ENCODE measurements at regions not wholly inside any gene's neighbourhood (a gene's known extent, or its start where the extent isn't known, plus 50 kb on each side); places are given as distances from the start of the nearest gene placed in this dataset.

DNA sequence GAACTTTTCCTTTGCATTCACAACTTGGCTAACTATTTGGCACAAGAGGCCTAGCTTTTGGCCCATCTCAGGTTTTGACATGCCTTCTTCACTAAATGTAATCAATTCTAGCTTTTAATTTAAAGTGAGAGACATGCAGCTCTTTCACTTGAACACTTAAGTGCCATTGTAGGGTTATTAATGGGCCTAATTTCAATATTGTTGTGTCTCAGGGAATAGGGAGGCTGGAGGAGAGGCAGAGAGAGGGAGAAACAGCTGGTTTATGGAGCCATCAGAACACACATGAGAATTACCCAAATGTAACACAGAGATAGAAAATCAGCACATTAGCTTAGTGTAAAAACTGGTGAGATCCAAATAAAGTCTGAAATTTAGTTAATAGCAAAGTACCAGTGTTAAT is 157.4 kb downstream of the RPAP3 start:
- H3K14ac ChIP-seq (ENCODE audit: low read length in 2 of 2), result no peak overlapping the region
- H2AK5ac ChIP-seq (ENCODE audit: low read length, severe bottlenecking), result no peak overlapping the region
- H4K8ac ChIP-seq (ENCODE audit: low read length), result no peak overlapping the region

DNA sequence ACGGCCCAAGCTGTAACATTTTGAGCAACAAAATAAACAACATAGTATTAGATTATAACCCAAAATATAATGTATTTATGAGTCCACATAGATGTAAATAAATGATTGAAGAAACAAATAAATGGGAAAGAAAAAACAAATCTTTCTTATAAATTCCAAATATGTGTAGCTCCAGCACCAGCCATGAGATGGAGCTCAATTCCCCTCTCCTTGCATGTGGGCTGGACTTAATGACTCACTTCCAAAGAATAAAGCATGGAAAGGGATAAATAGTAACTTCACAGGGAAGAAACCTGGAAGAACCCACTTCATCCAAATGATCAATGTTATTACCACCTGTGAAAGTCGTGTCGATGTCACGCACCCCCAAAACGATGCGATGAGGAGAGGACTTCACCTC is 158.8 kb downstream of the RPAP3 start:
- WGBS, result 98% methylated on average over 5 of the region's 6 CpGs
- no peak overlapping the region for H3K23ac ChIP-seq (ENCODE audit: low read length in 2 of 2)
- no peak overlapping the region for H2AFZ ChIP-seq (ENCODE audit: low read depth, low read length)
- no peak overlapping the region for H3K27ac ChIP-seq (ENCODE audit: low read length, poor library complexity, severe bottlenecking)
- H2BK15ac ChIP-seq (ENCODE audit: low read depth, poor library complexity, severe bottlenecking), result no peak overlapping the region
- no peak overlapping the region for H2AK5ac ChIP-seq (ENCODE audit: low read length, severe bottlenecking)
- no peaks in the 10 kb centered on the region for H3K9me3 ChIP-seq (ENCODE audit: control insufficient read depth, low read length)
- no peak overlapping the region for H3K4ac ChIP-seq (ENCODE audit: low read depth in 1 of 2, low read length in 2 of 2)
- no peak overlapping the region for H3K18ac ChIP-seq (ENCODE audit: low read depth in 1 of 2, low read length in 2 of 2)
- H3K27me3 ChIP-seq (ENCODE audit: control insufficient read depth in 1 of 2, insufficient read depth in 1 of 2, low read length in 2 of 2), result peaks cover 6 to 15% of the 10 kb centered on the region in 2 experiments
- no peak overlapping the region for H4K8ac ChIP-seq (ENCODE audit: low read length)
- no peaks in the 10 kb centered on the region for H3K79me1 ChIP-seq (replicated peaks; ENCODE audit: low read length, poor library complexity, severe bottlenecking)
- H3K9ac ChIP-seq (ENCODE audit: low read length), result no peak overlapping the region
- H3K4me2 ChIP-seq (ENCODE audit: low read length, poor library complexity, severe bottlenecking), result no peak overlapping the region
- DNase-seq, result peak; percentile 51
- no peak overlapping the region for H3K14ac ChIP-seq (ENCODE audit: low read length in 2 of 2)
- H3K4me1 ChIP-seq (ENCODE audit: control insufficient read depth, insufficient read depth, low read depth, low read length), result no peaks in the 10 kb centered on the region
- H2BK120ac ChIP-seq (ENCODE audit: low read depth, low read length), result no peak overlapping the region
- no peak overlapping the region for H2BK12ac ChIP-seq (ENCODE audit: low read length in 2 of 2)
- H3K36me3 ChIP-seq (ENCODE audit: control insufficient read depth in 1 of 2, insufficient read depth in 2 of 2, low read depth in 1 of 2, low read length in 2 of 2), result no peaks in the 10 kb centered on the region
- H3K4me3 ChIP-seq (ENCODE audit: insufficient read depth in 1 of 2, low read depth in 1 of 2, low read length in 2 of 2), result no peak overlapping the region
- H2BK5ac ChIP-seq (ENCODE audit: low read depth, low read length, poor library complexity, severe bottlenecking), result no peak overlapping the region
- no peak overlapping the region for H4K91ac ChIP-seq (ENCODE audit: low read length)

More for the DNA sequence above, 157.4 kb downstream of the RPAP3 start:
- H3K79me1 ChIP-seq (replicated peaks; ENCODE audit: low read length, poor library complexity, severe bottlenecking), result no peaks in the 10 kb centered on the region
- H3K36me3 ChIP-seq (ENCODE audit: control insufficient read depth in 1 of 2, insufficient read depth in 2 of 2, low read depth in 1 of 2, low read length in 2 of 2), result no peaks in the 10 kb centered on the region
- H3K23ac ChIP-seq (ENCODE audit: low read length in 2 of 2), result no peak overlapping the region
- H2BK5ac ChIP-seq (ENCODE audit: low read depth, low read length, poor library complexity, severe bottlenecking), result no peak overlapping the region
- DNase-seq, result no peak
- no peak overlapping the region for H2BK12ac ChIP-seq (ENCODE audit: low read length in 2 of 2)
- H2BK15ac ChIP-seq (ENCODE audit: low read depth, poor library complexity, severe bottlenecking), result no peak overlapping the region
- H3K9me3 ChIP-seq (ENCODE audit: control insufficient read depth, low read length), result peaks cover 5% of the 10 kb centered on the region
- H3K4me3 ChIP-seq (ENCODE audit: insufficient read depth in 1 of 2, low read depth in 1 of 2, low read length in 2 of 2), result no peak overlapping the region
- no peaks in the 10 kb centered on the region for H3K4me1 ChIP-seq (ENCODE audit: control insufficient read depth, insufficient read depth, low read depth, low read length)
- no peak overlapping the region for H4K91ac ChIP-seq (ENCODE audit: low read length)
- H2AFZ ChIP-seq (ENCODE audit: low read depth, low read length), result no peak overlapping the region
- no peak overlapping the region for H3K4me2 ChIP-seq (ENCODE audit: low read length, poor library complexity, severe bottlenecking)
- H3K4ac ChIP-seq (ENCODE audit: low read depth in 1 of 2, low read length in 2 of 2), result no peak overlapping the region
- H2BK120ac ChIP-seq (ENCODE audit: low read depth, low read length), result no peak overlapping the region
- H3K27ac ChIP-seq (ENCODE audit: low read length, poor library complexity, severe bottlenecking), result no peak overlapping the region
- H3K27me3 ChIP-seq (ENCODE audit: control insufficient read depth in 1 of 2, insufficient read depth in 1 of 2, low read length in 2 of 2), result peaks cover 0 to 3% of the 10 kb centered on the region in 2 experiments
- H3K9ac ChIP-seq (ENCODE audit: low read length), result no peak overlapping the region
- H3K18ac ChIP-seq (ENCODE audit: low read depth in 1 of 2, low read length in 2 of 2), result no peak overlapping the region

DNA sequence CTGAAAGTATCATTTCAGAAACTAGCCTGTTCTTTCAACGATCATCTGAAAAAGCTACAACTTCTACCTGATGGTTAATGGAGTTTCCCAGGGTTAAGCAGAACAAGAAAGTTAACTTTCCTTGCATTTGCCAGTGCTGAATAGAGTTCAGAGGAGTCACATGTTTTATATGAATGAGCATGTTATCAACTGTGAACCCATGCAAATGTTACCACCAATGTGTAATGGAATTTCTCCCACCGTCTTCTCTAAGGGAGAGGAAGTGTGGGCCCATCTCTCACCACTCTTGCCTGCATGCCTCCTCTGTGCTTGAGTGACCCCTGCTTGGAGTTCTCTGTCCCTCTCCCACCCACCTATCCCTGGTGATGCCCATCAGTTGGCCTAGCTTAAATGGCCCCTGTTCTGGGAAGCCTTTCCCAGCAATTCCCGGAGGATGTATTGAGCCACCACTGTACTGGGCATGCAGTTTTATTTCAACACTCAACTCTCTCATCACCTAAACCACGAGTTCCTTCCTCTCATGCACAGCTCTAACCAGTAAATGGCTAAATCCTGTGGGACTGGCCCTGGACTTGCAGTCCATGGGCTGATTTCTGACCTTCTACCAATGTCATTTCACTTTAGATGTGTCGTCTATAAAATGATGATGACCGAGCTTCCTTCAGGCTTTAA is 159.8 kb downstream of the RPAP3 start:
- no peak overlapping the region for H2BK15ac ChIP-seq (ENCODE audit: low read depth, poor library complexity, severe bottlenecking)
- H3K18ac ChIP-seq (ENCODE audit: low read depth in 1 of 2, low read length in 2 of 2), result no peak overlapping the region
- no peaks in the 10 kb centered on the region for H3K36me3 ChIP-seq (ENCODE audit: control insufficient read depth in 1 of 2, insufficient read depth in 2 of 2, low read depth in 1 of 2, low read length in 2 of 2)
- H4K8ac ChIP-seq (ENCODE audit: low read length), result no peak overlapping the region
- H3K27me3 ChIP-seq (ENCODE audit: control insufficient read depth in 1 of 2, insufficient read depth in 1 of 2, low read length in 2 of 2), result peaks cover 9 to 17% of the 10 kb centered on the region in 2 experiments
- no peaks in the 10 kb centered on the region for H3K4me1 ChIP-seq (ENCODE audit: control insufficient read depth, insufficient read depth, low read depth, low read length)
- no peak overlapping the region for H2AK5ac ChIP-seq (ENCODE audit: low read length, severe bottlenecking)
- H2AFZ ChIP-seq (ENCODE audit: low read depth, low read length), result no peak overlapping the region
- H3K27ac ChIP-seq (ENCODE audit: low read length, poor library complexity, severe bottlenecking), result no peak overlapping the region
- WGBS, result 81% methylated on average over 5 of the region's 6 CpGs
- no peak overlapping the region for H3K23ac ChIP-seq (ENCODE audit: low read length in 2 of 2)
- H3K4me2 ChIP-seq (ENCODE audit: low read length, poor library complexity, severe bottlenecking), result no peak overlapping the region
- H2BK12ac ChIP-seq (ENCODE audit: low read length in 2 of 2), result no peak overlapping the region
- H3K4ac ChIP-seq (ENCODE audit: low read depth in 1 of 2, low read length in 2 of 2), result no peak overlapping the region
- no peak for DNase-seq
- no peak overlapping the region for H2BK120ac ChIP-seq (ENCODE audit: low read depth, low read length)
- no peak overlapping the region for H3K9ac ChIP-seq (ENCODE audit: low read length)
- no peak overlapping the region for H3K14ac ChIP-seq (ENCODE audit: low read length in 2 of 2)
- H3K79me1 ChIP-seq (replicated peaks; ENCODE audit: low read length, poor library complexity, severe bottlenecking), result no peaks in the 10 kb centered on the region
- no peak overlapping the region for H3K4me3 ChIP-seq (ENCODE audit: insufficient read depth in 1 of 2, low read depth in 1 of 2, low read length in 2 of 2)
- no peak overlapping the region for H4K91ac ChIP-seq (ENCODE audit: low read length)
- no peaks in the 10 kb centered on the region for H3K9me3 ChIP-seq (ENCODE audit: control insufficient read depth, low read length)
- no peak overlapping the region for H2BK5ac ChIP-seq (ENCODE audit: low read depth, low read length, poor library complexity, severe bottlenecking)

DNA sequence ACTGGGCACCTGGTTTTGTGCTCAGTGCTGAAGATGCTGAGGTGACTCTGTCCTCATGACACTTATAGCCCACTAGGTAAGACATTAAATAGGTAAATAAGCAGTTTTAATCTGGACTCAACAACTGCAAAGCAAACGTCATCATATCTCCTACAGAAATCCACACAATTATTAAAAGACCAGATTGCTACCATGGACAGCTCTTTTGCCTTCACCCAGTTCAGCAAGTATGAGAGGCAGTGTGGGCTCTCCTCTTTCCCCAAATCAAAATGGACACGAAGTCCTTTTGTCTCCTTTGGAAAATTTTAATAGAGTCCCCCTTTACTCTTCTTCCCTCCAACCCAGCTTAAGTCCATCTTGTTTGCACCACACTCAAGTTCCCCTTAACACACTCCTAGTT is 171.1 kb downstream of the RPAP3 start:
- Histone ChIP-seq H2AK5ac (ENCODE audit: low read length, severe bottlenecking) (no peak overlapping the region), H3K79me1 (replicated peaks; ENCODE audit: low read length, poor library complexity, severe bottlenecking) (no peaks in the 10 kb centered on the region), H2BK15ac (ENCODE audit: low read depth, poor library complexity, severe bottlenecking) (no peak overlapping the region), H3K9me3 (ENCODE audit: control insufficient read depth, low read length) (peaks cover 26% of the 10 kb centered on the region), H3K36me3 (ENCODE audit: control insufficient read depth in 1 of 2, insufficient read depth in 2 of 2, low read depth in 1 of 2, low read length in 2 of 2) (no peaks in the 10 kb centered on the region), H3K18ac (ENCODE audit: low read depth in 1 of 2, low read length in 2 of 2) (no peak overlapping the region), H3K27ac (ENCODE audit: low read length, poor library complexity, severe bottlenecking) (no peak overlapping the region), H3K14ac (ENCODE audit: low read length in 2 of 2) (no peak overlapping the region), H3K4me3 (ENCODE audit: insufficient read depth in 1 of 2, low read depth in 1 of 2, low read length in 2 of 2) (no peak overlapping the region), H3K4me1 (ENCODE audit: control insufficient read depth, insufficient read depth, low read depth, low read length) (no peaks in the 10 kb centered on the region), H3K9ac (ENCODE audit: low read length) (no peak overlapping the region), H3K27me3 (ENCODE audit: control insufficient read depth in 1 of 2, insufficient read depth in 1 of 2, low read length in 2 of 2) (peaks cover 7 to 17% of the 10 kb centered on the region in 2 experiments), H2BK12ac (ENCODE audit: low read length in 2 of 2) (no peak overlapping the region), H4K8ac (ENCODE audit: low read length) (no peak overlapping the region), H2BK120ac (ENCODE audit: low read depth, low read length) (no peak overlapping the region), H4K91ac (ENCODE audit: low read length) (no peak overlapping the region), H2AFZ (ENCODE audit: low read depth, low read length) (no peak overlapping the region), H3K23ac (ENCODE audit: low read length in 2 of 2) (no peak overlapping the region), H3K4me2 (ENCODE audit: low read length, poor library complexity, severe bottlenecking) (no peak overlapping the region), H2BK5ac (ENCODE audit: low read depth, low read length, poor library complexity, severe bottlenecking) (no peak overlapping the region), H3K4ac (ENCODE audit: low read depth in 1 of 2, low read length in 2 of 2) (no peak overlapping the region)
- peak; percentile 18 for DNase-seq
- WGBS, result 34% methylated on average over 2 of the region's 2 CpGs
